ENCODE measurements at regions not wholly inside any gene's neighbourhood (a gene's known extent, or its start where the extent isn't known, plus 50 kb on each side); places are given as distances from the start of the nearest gene placed in this dataset.

DNA sequence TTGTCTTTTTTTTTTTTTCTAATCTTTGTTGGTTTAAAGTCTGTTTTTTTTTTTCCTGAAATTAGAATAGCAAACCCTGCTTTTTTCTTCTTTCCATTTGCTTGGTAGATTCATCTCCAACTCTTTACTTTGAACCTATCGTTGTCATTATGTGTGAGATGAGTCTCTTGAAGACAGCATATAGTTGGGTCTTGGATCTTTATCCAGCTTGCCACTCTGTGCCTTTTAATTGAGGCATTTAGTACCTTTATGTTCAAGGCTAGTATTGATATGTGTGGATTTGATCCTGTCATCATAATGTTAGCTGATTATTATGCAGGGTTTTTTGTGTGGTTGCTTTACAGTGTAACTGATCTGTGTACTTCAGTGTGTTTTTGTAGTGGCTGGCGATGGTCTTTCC lies 383.8 kb downstream of the MAN2A1 start (continued):
- TF ChIP-seq, protein P1, sequence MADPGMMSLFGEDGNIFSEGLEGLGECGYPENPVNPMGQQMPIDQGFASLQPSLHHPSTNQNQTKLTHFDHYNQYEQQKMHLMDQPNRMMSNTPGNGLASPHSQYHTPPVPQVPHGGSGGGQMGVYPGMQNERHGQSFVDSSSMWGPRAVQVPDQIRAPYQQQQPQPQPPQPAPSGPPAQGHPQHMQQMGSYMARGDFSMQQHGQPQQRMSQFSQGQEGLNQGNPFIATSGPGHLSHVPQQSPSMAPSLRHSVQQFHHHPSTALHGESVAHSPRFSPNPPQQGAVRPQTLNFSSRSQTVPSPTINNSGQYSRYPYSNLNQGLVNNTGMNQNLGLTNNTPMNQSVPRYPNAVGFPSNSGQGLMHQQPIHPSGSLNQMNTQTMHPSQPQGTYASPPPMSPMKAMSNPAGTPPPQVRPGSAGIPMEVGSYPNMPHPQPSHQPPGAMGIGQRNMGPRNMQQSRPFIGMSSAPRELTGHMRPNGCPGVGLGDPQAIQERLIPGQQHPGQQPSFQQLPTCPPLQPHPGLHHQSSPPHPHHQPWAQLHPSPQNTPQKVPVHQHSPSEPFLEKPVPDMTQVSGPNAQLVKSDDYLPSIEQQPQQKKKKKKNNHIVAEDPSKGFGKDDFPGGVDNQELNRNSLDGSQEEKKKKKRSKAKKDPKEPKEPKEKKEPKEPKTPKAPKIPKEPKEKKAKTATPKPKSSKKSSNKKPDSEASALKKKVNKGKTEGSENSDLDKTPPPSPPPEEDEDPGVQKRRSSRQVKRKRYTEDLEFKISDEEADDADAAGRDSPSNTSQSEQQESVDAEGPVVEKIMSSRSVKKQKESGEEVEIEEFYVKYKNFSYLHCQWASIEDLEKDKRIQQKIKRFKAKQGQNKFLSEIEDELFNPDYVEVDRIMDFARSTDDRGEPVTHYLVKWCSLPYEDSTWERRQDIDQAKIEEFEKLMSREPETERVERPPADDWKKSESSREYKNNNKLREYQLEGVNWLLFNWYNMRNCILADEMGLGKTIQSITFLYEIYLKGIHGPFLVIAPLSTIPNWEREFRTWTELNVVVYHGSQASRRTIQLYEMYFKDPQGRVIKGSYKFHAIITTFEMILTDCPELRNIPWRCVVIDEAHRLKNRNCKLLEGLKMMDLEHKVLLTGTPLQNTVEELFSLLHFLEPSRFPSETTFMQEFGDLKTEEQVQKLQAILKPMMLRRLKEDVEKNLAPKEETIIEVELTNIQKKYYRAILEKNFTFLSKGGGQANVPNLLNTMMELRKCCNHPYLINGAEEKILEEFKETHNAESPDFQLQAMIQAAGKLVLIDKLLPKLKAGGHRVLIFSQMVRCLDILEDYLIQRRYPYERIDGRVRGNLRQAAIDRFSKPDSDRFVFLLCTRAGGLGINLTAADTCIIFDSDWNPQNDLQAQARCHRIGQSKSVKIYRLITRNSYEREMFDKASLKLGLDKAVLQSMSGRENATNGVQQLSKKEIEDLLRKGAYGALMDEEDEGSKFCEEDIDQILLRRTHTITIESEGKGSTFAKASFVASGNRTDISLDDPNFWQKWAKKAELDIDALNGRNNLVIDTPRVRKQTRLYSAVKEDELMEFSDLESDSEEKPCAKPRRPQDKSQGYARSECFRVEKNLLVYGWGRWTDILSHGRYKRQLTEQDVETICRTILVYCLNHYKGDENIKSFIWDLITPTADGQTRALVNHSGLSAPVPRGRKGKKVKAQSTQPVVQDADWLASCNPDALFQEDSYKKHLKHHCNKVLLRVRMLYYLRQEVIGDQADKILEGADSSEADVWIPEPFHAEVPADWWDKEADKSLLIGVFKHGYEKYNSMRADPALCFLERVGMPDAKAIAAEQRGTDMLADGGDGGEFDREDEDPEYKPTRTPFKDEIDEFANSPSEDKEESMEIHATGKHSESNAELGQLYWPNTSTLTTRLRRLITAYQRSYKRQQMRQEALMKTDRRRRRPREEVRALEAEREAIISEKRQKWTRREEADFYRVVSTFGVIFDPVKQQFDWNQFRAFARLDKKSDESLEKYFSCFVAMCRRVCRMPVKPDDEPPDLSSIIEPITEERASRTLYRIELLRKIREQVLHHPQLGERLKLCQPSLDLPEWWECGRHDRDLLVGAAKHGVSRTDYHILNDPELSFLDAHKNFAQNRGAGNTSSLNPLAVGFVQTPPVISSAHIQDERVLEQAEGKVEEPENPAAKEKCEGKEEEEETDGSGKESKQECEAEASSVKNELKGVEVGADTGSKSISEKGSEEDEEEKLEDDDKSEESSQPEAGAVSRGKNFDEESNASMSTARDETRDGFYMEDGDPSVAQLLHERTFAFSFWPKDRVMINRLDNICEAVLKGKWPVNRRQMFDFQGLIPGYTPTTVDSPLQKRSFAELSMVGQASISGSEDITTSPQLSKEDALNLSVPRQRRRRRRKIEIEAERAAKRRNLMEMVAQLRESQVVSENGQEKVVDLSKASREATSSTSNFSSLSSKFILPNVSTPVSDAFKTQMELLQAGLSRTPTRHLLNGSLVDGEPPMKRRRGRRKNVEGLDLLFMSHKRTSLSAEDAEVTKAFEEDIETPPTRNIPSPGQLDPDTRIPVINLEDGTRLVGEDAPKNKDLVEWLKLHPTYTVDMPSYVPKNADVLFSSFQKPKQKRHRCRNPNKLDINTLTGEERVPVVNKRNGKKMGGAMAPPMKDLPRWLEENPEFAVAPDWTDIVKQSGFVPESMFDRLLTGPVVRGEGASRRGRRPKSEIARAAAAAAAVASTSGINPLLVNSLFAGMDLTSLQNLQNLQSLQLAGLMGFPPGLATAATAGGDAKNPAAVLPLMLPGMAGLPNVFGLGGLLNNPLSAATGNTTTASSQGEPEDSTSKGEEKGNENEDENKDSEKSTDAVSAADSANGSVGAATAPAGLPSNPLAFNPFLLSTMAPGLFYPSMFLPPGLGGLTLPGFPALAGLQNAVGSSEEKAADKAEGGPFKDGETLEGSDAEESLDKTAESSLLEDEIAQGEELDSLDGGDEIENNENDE (IDR thresholded peaks at IDR 0.05; ENCODE audit: insufficient replicate concordance, low read length): no peak
